ENCODE measurements at regions not wholly inside any gene's neighbourhood (a gene's known extent, or its start where the extent isn't known, plus 50 kb on each side); places are given as distances from the start of the nearest gene placed in this dataset.

- Mint-ChIP-seq H3K4me1 (no peaks in the 10 kb centered on the region), H3K4me3 (no peak overlapping the region), H3K27ac (no peak overlapping the region), H3K36me3 (ENCODE audit: low read depth) (no peaks in the 10 kb centered on the region), H3K27me3 (no peaks in the 10 kb centered on the region), H3K9me3 (no peaks in the 10 kb centered on the region)
- no peak for ATAC-seq (replicated peaks)
Observed at GRCh38 chr13:39874331-39875053, 219.0 kb downstream of the COG6 start.

GRCh38 chr13:39875111-39875987 is 219.9 kb downstream of the COG6 start:
- H3K36me3 Mint-ChIP-seq (ENCODE audit: low read depth) = no peaks in the 10 kb centered on the region
- H3K9me3 Mint-ChIP-seq = no peaks in the 10 kb centered on the region
- no peak overlapping the region for H3K27ac Mint-ChIP-seq
- no peak for ATAC-seq (replicated peaks)
- no peaks in the 10 kb centered on the region for H3K27me3 Mint-ChIP-seq
- H3K4me3 Mint-ChIP-seq = no peak overlapping the region
- H3K4me1 Mint-ChIP-seq = no peaks in the 10 kb centered on the region

- no peaks in the 10 kb centered on the region for H3K4me1 Mint-ChIP-seq
- H3K27ac Mint-ChIP-seq = no peak overlapping the region
- H3K4me3 Mint-ChIP-seq = no peak overlapping the region
- H3K9me3 Mint-ChIP-seq = peaks cover 2% of the 10 kb centered on the region
- H3K27me3 Mint-ChIP-seq = peaks cover 2% of the 10 kb centered on the region
- ATAC-seq (replicated peaks) = no peak
- H3K36me3 Mint-ChIP-seq (ENCODE audit: low read depth) = no peaks in the 10 kb centered on the region
Observed at GRCh38 chr13:39876258-39876657, 220.8 kb downstream of the COG6 start.

GRCh38 chr13:39877134-39877533 is 221.7 kb downstream of the COG6 start:
- no peak overlapping the region for H3K4me3 Mint-ChIP-seq
- H3K4me1 Mint-ChIP-seq = no peaks in the 10 kb centered on the region
- no peaks in the 10 kb centered on the region for H3K36me3 Mint-ChIP-seq (ENCODE audit: low read depth)
- H3K27ac Mint-ChIP-seq = no peak overlapping the region
- ATAC-seq (replicated peaks) = no peak
- peaks cover 3% of the 10 kb centered on the region for H3K27me3 Mint-ChIP-seq
- H3K9me3 Mint-ChIP-seq = peaks cover 8% of the 10 kb centered on the region

- H3K27me3 Mint-ChIP-seq = peaks cover 3% of the 10 kb centered on the region
- no peaks in the 10 kb centered on the region for H3K4me1 Mint-ChIP-seq
- no peak overlapping the region for H3K27ac Mint-ChIP-seq
- no peaks in the 10 kb centered on the region for H3K36me3 Mint-ChIP-seq (ENCODE audit: low read depth)
- ATAC-seq (replicated peaks) = no peak
- no peak overlapping the region for H3K4me3 Mint-ChIP-seq
- H3K9me3 Mint-ChIP-seq = peaks cover 18% of the 10 kb centered on the region
Observed at GRCh38 chr13:39879286-39880035, 224.0 kb downstream of the COG6 start.

GRCh38 chr13:39881383-39881782 is 225.9 kb downstream of the COG6 start:
- no peak for ATAC-seq (replicated peaks)
- peaks cover 18% of the 10 kb centered on the region for H3K9me3 Mint-ChIP-seq
- no peaks in the 10 kb centered on the region for H3K4me1 Mint-ChIP-seq
- H3K27ac Mint-ChIP-seq = no peak overlapping the region
- H3K4me3 Mint-ChIP-seq = no peak overlapping the region
- no peaks in the 10 kb centered on the region for H3K36me3 Mint-ChIP-seq (ENCODE audit: low read depth)
- H3K27me3 Mint-ChIP-seq = peaks cover 3% of the 10 kb centered on the region

GRCh38 chr13:39881887-39882286 is 226.4 kb downstream of the COG6 start:
- Mint-ChIP-seq H3K27me3 (peaks cover 3% of the 10 kb centered on the region), H3K4me1 (no peaks in the 10 kb centered on the region), H3K36me3 (ENCODE audit: low read depth) (no peaks in the 10 kb centered on the region), H3K4me3 (no peak overlapping the region), H3K27ac (no peak overlapping the region), H3K9me3 (peaks cover 18% of the 10 kb centered on the region)
- ATAC-seq (replicated peaks) = no peak

GRCh38 chr13:39884166-39884565 is 228.7 kb downstream of the COG6 start:
- H3K4me3 Mint-ChIP-seq = no peak overlapping the region
- no peak overlapping the region for H3K27ac Mint-ChIP-seq
- no peaks in the 10 kb centered on the region for H3K4me1 Mint-ChIP-seq
- H3K36me3 Mint-ChIP-seq (ENCODE audit: low read depth) = no peaks in the 10 kb centered on the region
- ATAC-seq (replicated peaks) = no peak
- peaks cover 3% of the 10 kb centered on the region for H3K27me3 Mint-ChIP-seq
- H3K9me3 Mint-ChIP-seq = peaks cover 18% of the 10 kb centered on the region

GRCh38 chr13:39886336-39886735 is 230.9 kb downstream of the COG6 start:
- no peak for ATAC-seq (replicated peaks)
- H3K9me3 Mint-ChIP-seq = peaks cover 15% of the 10 kb centered on the region
- no peaks in the 10 kb centered on the region for H3K36me3 Mint-ChIP-seq (ENCODE audit: low read depth)
- peaks cover under 1% of the 10 kb centered on the region for H3K27me3 Mint-ChIP-seq
- no peak overlapping the region for H3K4me3 Mint-ChIP-seq
- H3K4me1 Mint-ChIP-seq = no peaks in the 10 kb centered on the region
- no peak overlapping the region for H3K27ac Mint-ChIP-seq

GRCh38 chr13:39887387-39887786 is 231.9 kb downstream of the COG6 start:
- no peak for ATAC-seq (replicated peaks)
- no peak overlapping the region for H3K27ac Mint-ChIP-seq
- H3K4me1 Mint-ChIP-seq = peaks cover under 1% of the 10 kb centered on the region

GRCh38 chr13:39888865-39889810 is 233.7 kb downstream of the COG6 start:
- Mint-ChIP-seq H3K27me3 (no peaks in the 10 kb centered on the region), H3K4me3 (no peak overlapping the region), H3K9me3 (peaks cover 3% of the 10 kb centered on the region), H3K27ac (no peak overlapping the region), H3K4me1 (peaks cover 9% of the 10 kb centered on the region), H3K36me3 (ENCODE audit: low read depth) (no peaks in the 10 kb centered on the region)
- no peak for ATAC-seq (replicated peaks)

More at GRCh38 chr13:39887387-39887786, 231.9 kb downstream of the COG6 start:
- Mint-ChIP-seq H3K4me3 (no peak overlapping the region), H3K27me3 (no peaks in the 10 kb centered on the region), H3K9me3 (peaks cover 10% of the 10 kb centered on the region), H3K36me3 (ENCODE audit: low read depth) (no peaks in the 10 kb centered on the region)

- H3K27me3 Mint-ChIP-seq = no peaks in the 10 kb centered on the region
- ATAC-seq (replicated peaks) = no peak
- no peaks in the 10 kb centered on the region for H3K36me3 Mint-ChIP-seq (ENCODE audit: low read depth)
- peaks cover 9% of the 10 kb centered on the region for H3K4me1 Mint-ChIP-seq
- no peak overlapping the region for H3K4me3 Mint-ChIP-seq
- no peak overlapping the region for H3K27ac Mint-ChIP-seq
- H3K9me3 Mint-ChIP-seq = no peaks in the 10 kb centered on the region
Observed at GRCh38 chr13:39890537-39890936, 235.1 kb downstream of the COG6 start.

GRCh38 chr13:39892721-39893685 is 237.5 kb downstream of the COG6 start:
- H3K27ac Mint-ChIP-seq = peak overlapping the region; percentile 77
- H3K4me3 Mint-ChIP-seq = peak overlapping the region; percentile 67
- no peaks in the 10 kb centered on the region for H3K9me3 Mint-ChIP-seq
- peak; percentile 75 for ATAC-seq (replicated peaks)
- peaks cover 9% of the 10 kb centered on the region for H3K4me1 Mint-ChIP-seq
- H3K36me3 Mint-ChIP-seq (ENCODE audit: low read depth) = no peaks in the 10 kb centered on the region
- H3K27me3 Mint-ChIP-seq = no peaks in the 10 kb centered on the region
